Lung (tissue), 11 donors: ENCODE measurements at regions not wholly inside any gene's neighbourhood (a gene's known extent, or its start where the extent isn't known, plus 50 kb on each side); places are given as distances from the start of the nearest gene placed in this dataset.

Experiments used
- ATAC-seq: fragments of 200-7000 bp; cut with Tn5 transposase; one replicate; pipeline ENCODE4 v1.9.1; 2020; ENCODE audit warnings: moderate number of reproducible peaks; ENCODE audit not compliant: insufficient read depth, low FRiP score
- DNase-seq, 3 donors: peaks; one replicate each; pipeline ENCODE4 v3.0.0-alpha.2; 2013 to 2017
- H3K27ac ChIP-seq, 2 donors: one replicate each; pipeline ENCODE4 v1.5.1; 2013; ENCODE audit warnings: mild to moderate bottlenecking in 2 of 2, moderate library complexity in 2 of 2, control low read depth in 1 of 2, inconsistent platforms in 1 of 2, low read depth in 1 of 2, low read length in 1 of 2
- H3K27me3 ChIP-seq, 3 donors: one replicate each; pipeline ENCODE4 v1.5.1; 2013; ENCODE audit warnings: low read length in 2 of 3; ENCODE audit not compliant: control insufficient read depth in 3 of 3, insufficient read depth in 3 of 3
- H3K36me3 ChIP-seq, 4 donors: one replicate each; pipeline ENCODE4 v1.5.1; 2013; ENCODE audit warnings: low read length in 4 of 4, mild to moderate bottlenecking in 1 of 4, moderate library complexity in 1 of 4; ENCODE audit not compliant: control insufficient read depth in 4 of 4, insufficient read depth in 4 of 4
- H3K4me1 ChIP-seq, 5 donors: one replicate each; pipeline ENCODE4 v1.5.1; 2013; ENCODE audit warnings: low read length in 5 of 5, mild to moderate bottlenecking in 2 of 5, moderate library complexity in 1 of 5; ENCODE audit not compliant: control insufficient read depth in 5 of 5, insufficient read depth in 5 of 5
- H3K4me3 ChIP-seq: one replicate; pipeline ENCODE4 v1.5.1; 2013; ENCODE audit warnings: mild to moderate bottlenecking, control low read depth, moderate library complexity
- H3K9ac ChIP-seq, 2 donors: one replicate each; pipeline ENCODE4 v1.5.1; 2013; ENCODE audit warnings: low read length in 2 of 2, control low read depth in 1 of 2; ENCODE audit not compliant: insufficient read depth in 1 of 2
- H3K9me3 ChIP-seq, 4 donors: one replicate each; pipeline ENCODE4 v1.5.1; 2013; ENCODE audit warnings: low read length in 3 of 4, mild to moderate bottlenecking in 1 of 4, moderate library complexity in 1 of 4; ENCODE audit not compliant: control insufficient read depth in 4 of 4, insufficient read depth in 3 of 4
- WGBS, 2 donors: extraction: QIAGEN DNeasy Blood & Tissue Kit; methylation state at CpG; one replicate each; pipeline ENCODE4 v1.1.7; 2013; 5-methylcytosine and 5-hydroxymethylcytosine counted together
- TF ChIP-seq, protein P1 (sequence below): IDR thresholded peaks from 2 replicates; pipeline ENCODE4 v1.5.1; 2012; ENCODE audit warnings: mild to moderate bottlenecking; ENCODE audit errors: control extremely low read depth, extremely low read depth
- donor health status: control.
- donor health status: control.
- donor health status: Bipolar disorder and iron deficiency.
- donor health status: healthy.
- donor health status: DM: yes; HTN: yes; CAD: no.

DNA sequence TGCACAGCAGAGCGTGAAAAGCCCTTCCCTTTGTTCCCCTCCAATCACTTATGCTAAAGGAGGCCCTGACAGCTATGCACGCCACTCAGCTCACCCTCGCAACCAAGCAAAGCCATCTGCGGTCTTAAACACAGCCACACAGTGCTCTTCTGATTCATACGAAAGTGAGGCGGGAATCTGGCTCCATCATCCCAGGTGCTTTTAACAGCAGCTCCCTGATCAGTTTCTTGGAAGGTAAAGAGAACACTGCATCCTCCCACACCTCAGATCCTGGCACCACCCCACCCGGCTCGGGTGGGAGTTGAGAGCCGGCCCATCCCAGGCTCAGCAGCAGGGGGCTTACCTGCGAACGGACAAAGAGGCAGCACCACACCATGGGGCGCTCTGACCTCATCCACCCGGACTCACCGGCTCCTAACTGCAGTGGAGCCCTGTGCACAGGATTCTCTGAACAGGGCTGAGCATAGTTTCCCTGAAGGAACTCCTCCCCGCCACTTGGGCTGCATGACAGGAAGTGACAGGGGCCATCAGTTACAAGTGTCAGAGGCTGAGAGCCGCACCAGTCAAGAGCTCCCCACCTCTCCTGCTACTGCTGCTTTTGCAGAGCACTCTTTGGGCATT is 114.3 kb upstream of the ARHGEF3 start:
- H3K27ac ChIP-seq: peak overlapping the region in 1 of 2 donors; percentile 93
- WGBS, 2 donors: 6 to 30% methylated on average over 16 of the region's 16 CpGs
- DNase-seq: peak; percentile 38 to 59 (median 43)

DNA sequence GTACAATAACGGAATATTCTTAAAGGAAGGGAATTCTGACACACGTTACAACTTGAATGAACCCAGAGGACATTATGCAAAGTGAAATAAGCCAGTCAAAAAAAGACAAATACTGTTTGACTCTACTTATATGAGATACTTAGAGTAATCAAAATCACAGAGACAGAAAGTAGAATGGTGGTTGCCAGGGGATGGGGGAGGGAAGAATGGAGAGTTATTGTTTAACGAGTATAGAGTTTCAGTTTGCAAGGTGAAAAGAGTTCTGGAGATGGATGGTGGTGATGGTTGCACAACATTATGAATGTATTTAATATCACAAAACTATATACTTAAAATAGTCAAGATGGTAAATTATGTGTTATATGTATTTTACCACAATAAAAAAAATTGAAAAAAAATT is 112.9 kb upstream of the ARHGEF3 start:
- no peak overlapping the region for H3K4me3 ChIP-seq
- 64 to 81% methylated on average over 3 of the region's 3 CpGs for WGBS, 2 donors
- no peak for DNase-seq
- TF ChIP-seq, protein P1, sequence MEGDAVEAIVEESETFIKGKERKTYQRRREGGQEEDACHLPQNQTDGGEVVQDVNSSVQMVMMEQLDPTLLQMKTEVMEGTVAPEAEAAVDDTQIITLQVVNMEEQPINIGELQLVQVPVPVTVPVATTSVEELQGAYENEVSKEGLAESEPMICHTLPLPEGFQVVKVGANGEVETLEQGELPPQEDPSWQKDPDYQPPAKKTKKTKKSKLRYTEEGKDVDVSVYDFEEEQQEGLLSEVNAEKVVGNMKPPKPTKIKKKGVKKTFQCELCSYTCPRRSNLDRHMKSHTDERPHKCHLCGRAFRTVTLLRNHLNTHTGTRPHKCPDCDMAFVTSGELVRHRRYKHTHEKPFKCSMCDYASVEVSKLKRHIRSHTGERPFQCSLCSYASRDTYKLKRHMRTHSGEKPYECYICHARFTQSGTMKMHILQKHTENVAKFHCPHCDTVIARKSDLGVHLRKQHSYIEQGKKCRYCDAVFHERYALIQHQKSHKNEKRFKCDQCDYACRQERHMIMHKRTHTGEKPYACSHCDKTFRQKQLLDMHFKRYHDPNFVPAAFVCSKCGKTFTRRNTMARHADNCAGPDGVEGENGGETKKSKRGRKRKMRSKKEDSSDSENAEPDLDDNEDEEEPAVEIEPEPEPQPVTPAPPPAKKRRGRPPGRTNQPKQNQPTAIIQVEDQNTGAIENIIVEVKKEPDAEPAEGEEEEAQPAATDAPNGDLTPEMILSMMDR: no peak
- H3K27me3 ChIP-seq: no peaks in the 10 kb centered on the region
- H3K9me3 ChIP-seq: no peaks in the 10 kb centered on the region
- no peak overlapping the region for H3K9ac ChIP-seq
- no peak overlapping the region for H3K27ac ChIP-seq
- H3K4me1 ChIP-seq: peaks cover 0 to 13% (median 6%) of the 10 kb centered on the region in 5 donors
- H3K36me3 ChIP-seq: no peaks in the 10 kb centered on the region
- no peak for ATAC-seq

More for the DNA sequence above, 114.3 kb upstream of the ARHGEF3 start:
- Histone ChIP-seq H3K9ac (peak overlapping the region in 1 of 2 donors; percentile 57), H3K4me1 (peaks cover 0 to 13% (median 4%) of the 10 kb centered on the region in 5 donors), H3K4me3 (peak overlapping the region; percentile 30), H3K36me3 (no peaks in the 10 kb centered on the region), H3K9me3 (no peaks in the 10 kb centered on the region), H3K27me3 (no peaks in the 10 kb centered on the region)
- ATAC-seq: peak; percentile 73
- TF ChIP-seq, protein P1: no peak

DNA sequence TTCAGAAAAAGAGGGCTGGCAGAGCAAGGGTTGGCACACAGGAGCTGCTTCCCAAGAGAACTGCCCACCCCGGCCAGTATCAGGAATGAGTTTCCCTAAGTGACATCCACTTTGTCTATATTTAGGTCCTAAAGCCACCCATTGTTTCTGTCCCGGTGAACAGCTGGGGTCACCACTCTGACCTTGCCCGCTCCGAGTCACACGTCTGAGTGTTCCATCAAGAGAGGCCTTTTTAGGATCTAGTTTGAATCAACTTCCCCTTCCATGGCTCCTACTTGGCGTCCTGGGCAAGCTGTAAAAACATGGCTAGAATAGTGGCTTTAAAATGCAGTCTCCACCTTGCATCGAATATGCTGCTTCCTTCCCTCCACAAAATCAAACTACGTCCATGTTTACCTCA is 109.6 kb upstream of the ARHGEF3 start:
- no peak for DNase-seq
- H3K4me3 ChIP-seq: no peak overlapping the region
- no peak overlapping the region for H3K9ac ChIP-seq
- no peaks in the 10 kb centered on the region for H3K9me3 ChIP-seq
- TF ChIP-seq, protein P1: no peak
- no peaks in the 10 kb centered on the region for H3K36me3 ChIP-seq
- peaks cover 0 to 8% (median 2%) of the 10 kb centered on the region in 5 donors for H3K4me1 ChIP-seq
- H3K27ac ChIP-seq: no peak overlapping the region
- WGBS, 2 donors: 63 to 67% methylated on average over 8 of the region's 8 CpGs
- no peaks in the 10 kb centered on the region for H3K27me3 ChIP-seq
- ATAC-seq: no peak

DNA sequence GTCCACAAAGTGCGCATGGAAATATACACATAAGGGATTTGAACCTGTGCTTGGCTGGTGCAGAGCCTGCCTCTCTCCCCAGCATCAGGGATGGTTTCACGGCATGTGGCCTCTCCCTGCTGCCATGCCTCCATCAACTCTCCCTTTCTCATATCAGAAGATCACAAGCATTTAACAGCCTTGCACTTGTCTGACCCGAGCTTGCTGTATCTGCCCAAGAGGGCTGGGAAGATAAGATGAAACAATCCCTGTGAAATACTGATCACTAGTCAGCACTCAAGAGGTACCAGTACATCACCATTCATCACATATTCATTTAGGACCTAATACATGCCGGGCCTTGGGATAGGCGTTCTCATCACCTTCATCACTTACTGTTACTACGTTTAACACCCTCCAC is 107.6 kb upstream of the ARHGEF3 start:
- H3K36me3 ChIP-seq: no peaks in the 10 kb centered on the region
- H3K27ac ChIP-seq: no peak overlapping the region
- WGBS, 2 donors: 93 to 96% methylated on average over 6 of the region's 6 CpGs
- H3K4me1 ChIP-seq: peaks cover 0 to 8% (median 0%) of the 10 kb centered on the region in 5 donors
- H3K9ac ChIP-seq: no peak overlapping the region
- H3K9me3 ChIP-seq: no peaks in the 10 kb centered on the region
- TF ChIP-seq, protein P1: no peak
- H3K27me3 ChIP-seq: no peaks in the 10 kb centered on the region
- no peak overlapping the region for H3K4me3 ChIP-seq
- ATAC-seq: no peak
- no peak for DNase-seq
